Activated naive CD4-positive, alpha-beta T cell treated with anti-CD3 and anti-CD28 coated beads, Interleukin-2, amount 50 U/mL, for 72 hours (primary cell): ENCODE measurements at regions not wholly inside any gene's neighbourhood (a gene's known extent, or its start where the extent isn't known, plus 50 kb on each side); places are given as distances from the start of the nearest gene placed in this dataset.

Experiments
- ATAC-seq, 2 donors: fragments of 150-1000 bp; cut with Tn5 transposase; 2 replicates each; pipeline ENCODE4 v1.10.0; 2021; ENCODE audit warnings: mild to moderate bottlenecking in 2 of 2, moderate library complexity in 2 of 2
- DNase-seq, 2 donors: peaks; one replicate each; pipeline ENCODE4 v3.0.0; 2021 to 2022; ENCODE audit warnings: low spot score in 2 of 2
- H3K27ac Mint-ChIP-seq, 2 donors: one replicate each; pipeline ENCODE4 v1.8.0; 2022; ENCODE audit warnings: mild to moderate bottlenecking in 2 of 2, mixed read lengths in 2 of 2
- H3K36me3 Mint-ChIP-seq, 2 donors: one replicate each; pipeline ENCODE4 v1.8.0; 2022; ENCODE audit warnings: mixed read lengths in 2 of 2
- H3K9me3 Mint-ChIP-seq, 2 donors: one replicate each; pipeline ENCODE4 v1.8.0; 2022; ENCODE audit warnings: mixed read lengths in 2 of 2

- ATAC-seq (no peak), DNase-seq (no peak)
- peaks cover 7 to 13% of the 10 kb centered on the region in 2 donors for H3K9me3 Mint-ChIP-seq
- peaks cover 0 to 14% of the 10 kb centered on the region in 2 donors for H3K36me3 Mint-ChIP-seq
- no peak overlapping the region for H3K27ac Mint-ChIP-seq
These were observed 68.8 kb upstream of the CIBAR2 start for GRCh38 chr16:85180827-85181738.

DNA sequence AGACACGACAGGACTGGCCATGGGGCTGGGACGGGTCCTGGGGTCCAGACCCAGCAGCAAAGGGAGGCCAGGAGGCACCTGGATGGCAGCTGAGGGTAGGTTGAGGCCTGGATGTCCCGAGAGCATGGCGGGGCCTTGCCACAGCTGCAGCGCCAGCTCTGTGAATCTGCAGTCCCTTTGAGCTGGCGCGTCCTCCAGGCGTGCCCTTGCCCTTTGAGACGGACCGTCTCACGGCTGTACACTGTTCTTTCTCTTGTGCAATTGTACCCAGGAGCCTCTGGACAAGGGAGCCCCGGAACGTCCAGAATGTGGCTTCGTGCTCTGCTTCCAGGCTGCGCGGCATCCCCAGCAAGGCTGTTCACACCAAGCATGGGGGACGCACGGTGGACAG lies 69.5 kb upstream of the CIBAR2 start:
- no peak for DNase-seq
- Mint-ChIP-seq H3K36me3 (peaks cover 0 to 14% of the 10 kb centered on the region in 2 donors), H3K9me3 (peaks cover 7 to 13% of the 10 kb centered on the region in 2 donors), H3K27ac (no peak overlapping the region)
- no peak for ATAC-seq

GRCh38 chr16:85182286-85182685 lies 70.0 kb upstream of the CIBAR2 start:
- DNase-seq (no peak), ATAC-seq (no peak)
- Mint-ChIP-seq H3K36me3 (peaks cover 0 to 14% of the 10 kb centered on the region in 2 donors), H3K9me3 (peaks cover 7 to 13% of the 10 kb centered on the region in 2 donors), H3K27ac (no peak overlapping the region)

GRCh38 chr16:85182774-85183173 lies 70.5 kb upstream of the CIBAR2 start:
- ATAC-seq (no peak), DNase-seq (no peak)
- H3K27ac Mint-ChIP-seq = no peak overlapping the region
- peaks cover 7 to 13% of the 10 kb centered on the region in 2 donors for H3K9me3 Mint-ChIP-seq
- H3K36me3 Mint-ChIP-seq = peaks cover 0 to 14% of the 10 kb centered on the region in 2 donors

- H3K27ac Mint-ChIP-seq = no peak overlapping the region
- ATAC-seq (no peak), DNase-seq (no peak)
- H3K36me3 Mint-ChIP-seq = peaks cover 0 to 14% of the 10 kb centered on the region in 2 donors
- H3K9me3 Mint-ChIP-seq = peaks cover 7 to 13% of the 10 kb centered on the region in 2 donors
These were observed 71.3 kb upstream of the CIBAR2 start for GRCh38 chr16:85183564-85183963.

- no peak for ATAC-seq
- peaks cover 7 to 19% of the 10 kb centered on the region in 2 donors for H3K9me3 Mint-ChIP-seq
- no peak overlapping the region for H3K27ac Mint-ChIP-seq
- no peak for DNase-seq
- H3K36me3 Mint-ChIP-seq = peaks cover 0 to 14% of the 10 kb centered on the region in 2 donors
These were observed 72.1 kb upstream of the CIBAR2 start for GRCh38 chr16:85184404-85184803.

GRCh38 chr16:85185303-85186100 lies 73.2 kb upstream of the CIBAR2 start:
- peaks cover 0 to 14% of the 10 kb centered on the region in 2 donors for H3K36me3 Mint-ChIP-seq
- ATAC-seq (no peak), DNase-seq (no peak)
- no peak overlapping the region for H3K27ac Mint-ChIP-seq
- H3K9me3 Mint-ChIP-seq = peaks cover 7 to 19% of the 10 kb centered on the region in 2 donors

- Mint-ChIP-seq H3K27ac (no peak overlapping the region), H3K9me3 (peaks cover 7 to 19% of the 10 kb centered on the region in 2 donors), H3K36me3 (peaks cover 0 to 14% of the 10 kb centered on the region in 2 donors)
- DNase-seq (no peak), ATAC-seq (no peak)
These were observed 74.7 kb upstream of the CIBAR2 start for GRCh38 chr16:85187002-85187401.

DNA sequence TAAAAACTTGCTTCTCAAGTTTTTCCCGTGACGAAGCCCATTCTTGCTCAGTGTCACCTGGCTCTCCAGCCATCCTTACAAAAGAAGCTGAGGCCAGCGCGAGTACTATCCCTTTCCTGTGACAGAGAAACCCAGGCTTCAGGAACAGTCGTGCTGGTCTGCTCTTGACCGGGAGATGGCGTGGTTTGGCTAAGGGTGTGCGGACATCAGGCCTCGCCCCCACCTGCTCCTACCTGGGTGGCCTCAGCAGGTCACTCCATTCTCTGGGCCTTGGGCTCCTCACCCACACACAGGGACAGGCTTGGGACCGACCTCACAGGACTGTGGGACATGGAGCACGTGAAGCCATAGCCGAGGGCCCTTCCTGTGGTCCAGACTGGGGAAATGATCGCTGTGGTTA lies 75.2 kb upstream of the CIBAR2 start:
- H3K27ac Mint-ChIP-seq = no peak overlapping the region
- H3K36me3 Mint-ChIP-seq = peaks cover 0 to 14% of the 10 kb centered on the region in 2 donors
- peaks cover 7 to 19% of the 10 kb centered on the region in 2 donors for H3K9me3 Mint-ChIP-seq
- no peak for ATAC-seq
- DNase-seq = no peak

DNA sequence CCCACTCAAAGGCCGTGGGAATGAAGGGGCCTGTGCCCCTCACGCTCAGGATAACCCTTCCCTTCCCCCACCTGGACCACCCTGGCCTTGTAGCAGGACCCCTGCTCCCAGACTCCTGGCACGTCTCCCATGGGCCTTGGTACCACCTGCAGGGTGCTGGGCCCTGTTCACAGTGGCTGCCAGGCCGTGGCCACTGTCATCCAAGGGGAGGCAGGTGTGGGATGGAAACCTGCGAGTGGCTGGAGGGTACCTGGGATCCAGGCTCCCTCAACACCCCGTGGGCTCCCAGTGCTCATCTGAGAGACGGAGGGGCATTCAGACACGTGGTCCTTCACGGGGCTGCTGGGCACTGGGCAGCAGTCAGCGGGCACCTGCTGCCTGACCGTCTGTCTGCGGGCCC lies 75.6 kb upstream of the CIBAR2 start:
- no peak overlapping the region for H3K27ac Mint-ChIP-seq
- ATAC-seq (no peak), DNase-seq (no peak)
- peaks cover 7 to 19% of the 10 kb centered on the region in 2 donors for H3K9me3 Mint-ChIP-seq
- peaks cover 0 to 14% of the 10 kb centered on the region in 2 donors for H3K36me3 Mint-ChIP-seq

DNA sequence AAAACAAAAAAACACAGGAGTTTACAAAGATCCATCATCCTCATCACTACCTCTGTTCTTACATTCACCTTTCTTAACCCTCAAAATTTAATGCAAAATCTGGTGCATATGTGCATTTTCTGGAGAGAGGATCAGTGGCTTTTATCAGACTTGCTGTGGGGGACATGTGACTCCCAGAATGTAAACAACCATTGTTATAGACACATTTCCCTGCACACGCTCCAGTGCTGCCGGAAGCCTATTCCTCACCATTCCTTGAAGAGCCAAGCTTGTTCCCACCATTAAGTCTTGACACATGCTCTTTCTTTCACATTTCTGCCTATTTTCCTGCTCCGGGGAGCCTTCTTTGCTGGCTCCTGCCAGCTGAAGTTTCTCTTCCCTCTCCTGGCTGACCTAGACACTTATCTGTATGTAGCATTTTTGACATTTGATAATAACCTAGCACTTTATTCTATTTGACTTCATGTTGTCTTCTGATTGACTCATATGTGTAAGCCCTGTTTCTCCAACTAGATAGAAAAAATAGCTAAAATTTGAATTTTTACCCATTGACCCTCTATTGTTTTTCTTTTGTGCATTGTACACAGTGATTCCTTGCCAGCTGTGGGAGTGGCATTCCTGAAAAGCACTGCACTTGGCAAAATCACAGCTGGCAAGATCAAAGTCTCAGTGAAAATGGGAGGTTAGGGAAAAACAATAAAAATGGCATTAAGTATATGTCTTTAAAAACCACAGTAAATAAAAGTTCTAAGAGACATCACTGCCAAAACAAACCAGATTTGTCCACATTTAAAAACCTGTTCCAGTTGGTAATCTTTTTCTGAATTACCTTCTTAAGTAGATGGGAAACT lies 76.8 kb upstream of the CIBAR2 start:
- ATAC-seq (no peak), DNase-seq (no peak)
- Mint-ChIP-seq H3K9me3 (peaks cover 7 to 15% of the 10 kb centered on the region in 2 donors), H3K36me3 (peaks cover 0 to 13% of the 10 kb centered on the region in 2 donors), H3K27ac (no peak overlapping the region)

DNA sequence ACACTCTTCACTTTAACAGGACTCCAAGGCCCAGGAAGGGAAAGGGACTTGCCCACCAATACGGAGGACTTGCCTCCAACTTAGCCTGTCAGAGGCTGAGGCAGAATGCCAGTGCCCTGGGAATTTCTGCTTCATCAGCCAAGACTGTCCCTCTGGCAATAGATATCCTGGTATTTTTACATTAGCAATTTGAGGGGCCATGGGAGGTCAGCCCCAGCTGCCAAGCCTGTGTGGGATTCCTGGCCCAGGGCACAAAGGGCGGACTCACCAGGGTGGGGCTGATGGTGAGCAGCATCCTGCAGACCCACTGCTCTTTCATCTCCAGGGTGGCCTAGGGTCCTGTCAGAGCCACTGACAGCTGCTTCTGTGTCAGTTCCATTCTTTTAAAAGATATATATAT lies 78.3 kb upstream of the CIBAR2 start:
- peaks cover 0 to 5% of the 10 kb centered on the region in 2 donors for H3K9me3 Mint-ChIP-seq
- no peaks in the 10 kb centered on the region for H3K36me3 Mint-ChIP-seq
- DNase-seq (no peak), ATAC-seq (no peak)
- no peak overlapping the region for H3K27ac Mint-ChIP-seq

GRCh38 chr16:85191341-85191965 lies 79.2 kb upstream of the CIBAR2 start:
- H3K27ac Mint-ChIP-seq = no peak overlapping the region
- DNase-seq = no peak
- peaks cover 0 to 5% of the 10 kb centered on the region in 2 donors for H3K9me3 Mint-ChIP-seq
- ATAC-seq = no peak
- no peaks in the 10 kb centered on the region for H3K36me3 Mint-ChIP-seq

- no peak overlapping the region for H3K27ac Mint-ChIP-seq
- ATAC-seq (no peak), DNase-seq (no peak)
- H3K36me3 Mint-ChIP-seq = no peaks in the 10 kb centered on the region
- peaks cover 0 to 5% of the 10 kb centered on the region in 2 donors for H3K9me3 Mint-ChIP-seq
These were observed 80.2 kb upstream of the CIBAR2 start for GRCh38 chr16:85192238-85193114.

DNA sequence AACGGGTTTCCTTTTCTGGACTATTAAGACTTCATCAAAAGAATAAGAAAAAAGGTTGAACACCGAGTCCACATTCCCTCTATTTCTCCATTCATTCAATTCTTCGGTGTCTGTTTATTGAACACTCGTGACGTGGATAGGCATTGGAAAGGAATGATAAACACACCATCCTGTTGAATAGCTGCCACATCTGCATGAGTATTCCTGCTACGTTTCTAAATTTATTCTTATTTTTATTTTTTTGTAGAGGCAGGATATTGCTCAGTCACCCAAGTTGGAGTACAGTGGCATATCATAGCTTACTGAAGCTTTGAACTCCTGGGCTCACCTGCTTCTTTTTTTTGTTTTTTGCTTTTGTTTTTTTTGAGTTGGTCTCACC lies 80.8 kb upstream of the CIBAR2 start:
- H3K9me3 Mint-ChIP-seq = peaks cover 0 to 5% of the 10 kb centered on the region in 2 donors

More for the DNA sequence above, 80.8 kb upstream of the CIBAR2 start:
- Mint-ChIP-seq H3K27ac (no peak overlapping the region), H3K36me3 (no peaks in the 10 kb centered on the region)
- ATAC-seq (no peak), DNase-seq (no peak)
